ENCODE measurements at regions not wholly inside any gene's neighbourhood (a gene's known extent, or its start where the extent isn't known, plus 50 kb on each side); places are given as distances from the start of the nearest gene placed in this dataset.

GRCh38 chr4:162959046-162959445, 207.6 kb downstream of the NAF1 start:
- peak in 1 of 3 donors; percentile 24 for DNase-seq
- TF ChIP-seq, protein P1, sequence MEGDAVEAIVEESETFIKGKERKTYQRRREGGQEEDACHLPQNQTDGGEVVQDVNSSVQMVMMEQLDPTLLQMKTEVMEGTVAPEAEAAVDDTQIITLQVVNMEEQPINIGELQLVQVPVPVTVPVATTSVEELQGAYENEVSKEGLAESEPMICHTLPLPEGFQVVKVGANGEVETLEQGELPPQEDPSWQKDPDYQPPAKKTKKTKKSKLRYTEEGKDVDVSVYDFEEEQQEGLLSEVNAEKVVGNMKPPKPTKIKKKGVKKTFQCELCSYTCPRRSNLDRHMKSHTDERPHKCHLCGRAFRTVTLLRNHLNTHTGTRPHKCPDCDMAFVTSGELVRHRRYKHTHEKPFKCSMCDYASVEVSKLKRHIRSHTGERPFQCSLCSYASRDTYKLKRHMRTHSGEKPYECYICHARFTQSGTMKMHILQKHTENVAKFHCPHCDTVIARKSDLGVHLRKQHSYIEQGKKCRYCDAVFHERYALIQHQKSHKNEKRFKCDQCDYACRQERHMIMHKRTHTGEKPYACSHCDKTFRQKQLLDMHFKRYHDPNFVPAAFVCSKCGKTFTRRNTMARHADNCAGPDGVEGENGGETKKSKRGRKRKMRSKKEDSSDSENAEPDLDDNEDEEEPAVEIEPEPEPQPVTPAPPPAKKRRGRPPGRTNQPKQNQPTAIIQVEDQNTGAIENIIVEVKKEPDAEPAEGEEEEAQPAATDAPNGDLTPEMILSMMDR (IDR thresholded peaks at IDR 0.05) = no peak
- no peaks in the 10 kb centered on the region for H3K36me3 ChIP-seq (ENCODE audit: low read depth)
- ATAC-seq = peak; percentile 33
- no peak overlapping the region for H3K4me3 ChIP-seq
- intact Hi-C loops (cut with DNase I, micrococcal nuclease) = no loop called here
- no peaks in the 10 kb centered on the region for H3K9me3 ChIP-seq
- no peaks in the 10 kb centered on the region for H3K4me1 ChIP-seq (ENCODE audit: low read depth)

GRCh38 chr4:162957521-162958143, 209.1 kb downstream of the NAF1 start:
- Histone ChIP-seq H3K36me3 (ENCODE audit: low read depth) (no peaks in the 10 kb centered on the region), H3K4me1 (ENCODE audit: low read depth) (no peaks in the 10 kb centered on the region), H3K4me3 (no peak overlapping the region), H3K9me3 (no peaks in the 10 kb centered on the region)
- intact Hi-C loops (cut with DNase I, micrococcal nuclease) = no loop called here
- ATAC-seq (no peak), DNase-seq (no peak)
- TF ChIP-seq, protein P1 (IDR thresholded peaks at IDR 0.05) = no peak

DNA sequence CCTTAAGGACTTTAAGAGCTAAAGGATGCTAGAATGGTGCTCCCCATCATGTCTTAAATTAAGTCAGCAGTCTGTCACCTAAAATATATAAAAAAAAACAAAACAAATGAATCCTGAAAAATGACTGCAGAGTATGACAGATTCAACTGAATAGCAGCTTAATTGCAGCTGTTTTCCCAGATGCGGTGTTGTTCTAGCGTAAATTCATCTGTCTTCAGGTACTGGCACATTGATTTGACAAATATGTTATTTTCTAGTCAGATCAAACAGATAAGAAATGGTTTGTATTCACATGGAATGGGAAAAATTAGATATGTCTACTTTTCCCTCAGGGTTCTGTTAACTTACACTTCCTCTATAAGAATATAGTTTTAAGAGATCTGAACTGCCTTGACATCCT, 211.7 kb downstream of the NAF1 start:
- intact Hi-C loops (cut with DNase I, micrococcal nuclease) = no loop called here
- DNase-seq (no peak), ATAC-seq (no peak)
- TF ChIP-seq, protein P1 (IDR thresholded peaks at IDR 0.05) = no peak
- Histone ChIP-seq H3K9me3 (no peaks in the 10 kb centered on the region), H3K4me3 (no peak overlapping the region), H3K4me1 (ENCODE audit: low read depth) (no peaks in the 10 kb centered on the region), H3K36me3 (ENCODE audit: low read depth) (no peaks in the 10 kb centered on the region)

DNA sequence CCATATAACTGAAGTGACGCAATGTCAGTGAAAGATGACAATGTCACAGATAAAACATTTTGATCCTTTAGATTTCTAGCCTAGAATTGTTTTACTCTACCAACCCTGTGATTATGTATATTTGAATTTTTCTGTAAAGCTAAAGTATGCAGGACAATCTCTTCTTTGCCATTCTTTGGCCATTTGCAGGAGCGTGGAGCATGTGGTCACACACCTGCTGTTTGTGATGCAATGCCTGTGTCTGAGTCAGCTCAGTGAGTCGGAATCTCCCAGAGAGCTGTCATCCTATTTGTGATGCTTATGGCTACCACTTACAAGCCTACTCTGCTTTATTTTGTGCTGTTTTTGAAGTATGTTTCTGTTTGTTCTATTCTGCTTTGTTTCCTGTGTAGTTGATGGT, 214.5 kb downstream of the NAF1 start:
- H3K4me1 ChIP-seq (ENCODE audit: low read depth) = no peaks in the 10 kb centered on the region
- ATAC-seq (no peak), DNase-seq (no peak)
- intact Hi-C loops (cut with DNase I, micrococcal nuclease) = no loop called here
- no peaks in the 10 kb centered on the region for H3K9me3 ChIP-seq
- H3K4me3 ChIP-seq = no peak overlapping the region
- no peaks in the 10 kb centered on the region for H3K36me3 ChIP-seq (ENCODE audit: low read depth)
- TF ChIP-seq, protein P1 (IDR thresholded peaks at IDR 0.05) = no peak

DNA sequence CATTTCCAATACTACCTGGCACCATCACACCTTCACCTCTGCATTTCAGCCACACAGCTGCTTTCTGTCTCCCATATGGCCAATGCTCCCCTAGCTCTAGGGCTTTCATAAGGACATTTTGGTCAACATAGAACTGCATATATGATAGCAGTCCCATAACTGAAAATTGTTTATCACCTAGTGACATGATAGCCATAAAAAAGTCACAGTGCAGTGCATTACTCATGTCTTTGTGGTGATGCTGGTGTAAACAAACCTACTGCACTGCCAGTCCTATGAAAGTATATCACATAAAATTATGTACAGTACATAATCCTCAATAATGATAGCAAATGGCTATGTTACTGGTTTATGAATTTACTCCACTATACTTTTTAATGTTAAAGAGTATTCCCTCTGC, 221.0 kb downstream of the NAF1 start:
- Histone ChIP-seq H3K9me3 (no peaks in the 10 kb centered on the region), H3K4me1 (ENCODE audit: low read depth) (no peaks in the 10 kb centered on the region), H3K36me3 (ENCODE audit: low read depth) (no peaks in the 10 kb centered on the region), H3K4me3 (no peak overlapping the region)
- TF ChIP-seq, protein P1 (IDR thresholded peaks at IDR 0.05) = no peak
- intact Hi-C loops (cut with DNase I, micrococcal nuclease) = no loop called here
- ATAC-seq (no peak), DNase-seq (no peak)

GRCh38 chr4:162943263-162943662, 223.4 kb downstream of the NAF1 start:
- no peak for DNase-seq
- TF ChIP-seq, protein P1 (IDR thresholded peaks at IDR 0.05) = no peak
- intact Hi-C loops (cut with DNase I, micrococcal nuclease) = no loop called here
- Histone ChIP-seq H3K4me3 (no peak overlapping the region), H3K36me3 (ENCODE audit: low read depth) (no peaks in the 10 kb centered on the region), H3K9me3 (no peaks in the 10 kb centered on the region), H3K4me1 (ENCODE audit: low read depth) (no peaks in the 10 kb centered on the region)
- no peak for ATAC-seq
